HUDEP-2 (cell line): ENCODE measurements at regions not wholly inside any gene's neighbourhood (a gene's known extent, or its start where the extent isn't known, plus 50 kb on each side); places are given as distances from the start of the nearest gene placed in this dataset.

Experiments
- DNase-seq, 76 experiments: peaks; one replicate each; lab custom pipeline; 2025; ENCODE audit not compliant: unreplicated experiment in 76 of 76; lab: John Stamatoyannopoulos, UW

DNA sequence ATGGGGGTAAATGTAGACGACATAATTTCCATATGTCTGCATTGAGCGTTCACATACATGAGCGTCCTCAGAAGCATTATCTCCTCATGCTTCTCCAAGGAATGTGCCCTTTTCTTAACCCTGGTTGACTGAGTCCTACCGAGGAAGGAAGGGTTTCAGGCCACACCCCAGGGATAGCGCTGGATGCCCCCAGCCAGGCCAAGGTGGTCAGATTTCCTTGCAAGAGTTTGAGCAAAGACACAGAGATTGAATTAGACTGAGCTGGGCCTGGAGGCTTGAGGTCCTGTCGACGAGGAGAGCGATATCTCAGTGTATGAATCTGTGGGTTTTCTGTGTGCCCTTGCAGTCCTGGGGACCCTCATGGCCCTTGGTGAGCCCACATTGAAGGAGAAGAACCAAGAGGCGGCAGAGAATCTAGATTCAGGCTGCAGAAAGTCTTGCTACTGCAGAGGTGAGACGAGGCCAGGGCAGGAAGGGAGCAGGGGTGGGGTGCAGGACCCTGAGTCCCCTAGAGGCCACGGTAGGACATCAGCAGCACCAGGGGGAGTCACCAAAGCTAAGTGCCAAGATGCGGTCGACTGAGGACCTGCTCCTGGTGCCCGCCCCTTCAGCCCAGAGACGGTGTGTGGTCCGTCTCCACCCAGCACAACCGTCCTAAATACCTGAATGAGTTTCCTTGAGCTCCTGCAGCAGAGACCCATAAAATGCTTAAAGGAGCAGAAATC is 94.7 kb upstream of the DIO3 start:
- DNase-seq, result no peak

- DNase-seq, result no peak
These were observed 93.9 kb upstream of the DIO3 start for GRCh38 chr14:101467181-101467926.

- DNase-seq, result no peak
These were observed 91.7 kb upstream of the DIO3 start for GRCh38 chr14:101469382-101470247.

GRCh38 chr14:101470266-101470665 is 91.0 kb upstream of the DIO3 start:
- DNase-seq, result no peak

- no peak for DNase-seq
These were observed 89.4 kb upstream of the DIO3 start for GRCh38 chr14:101471723-101472517.

- no peak for DNase-seq
These were observed 88.8 kb upstream of the DIO3 start for GRCh38 chr14:101472518-101472849.

DNA sequence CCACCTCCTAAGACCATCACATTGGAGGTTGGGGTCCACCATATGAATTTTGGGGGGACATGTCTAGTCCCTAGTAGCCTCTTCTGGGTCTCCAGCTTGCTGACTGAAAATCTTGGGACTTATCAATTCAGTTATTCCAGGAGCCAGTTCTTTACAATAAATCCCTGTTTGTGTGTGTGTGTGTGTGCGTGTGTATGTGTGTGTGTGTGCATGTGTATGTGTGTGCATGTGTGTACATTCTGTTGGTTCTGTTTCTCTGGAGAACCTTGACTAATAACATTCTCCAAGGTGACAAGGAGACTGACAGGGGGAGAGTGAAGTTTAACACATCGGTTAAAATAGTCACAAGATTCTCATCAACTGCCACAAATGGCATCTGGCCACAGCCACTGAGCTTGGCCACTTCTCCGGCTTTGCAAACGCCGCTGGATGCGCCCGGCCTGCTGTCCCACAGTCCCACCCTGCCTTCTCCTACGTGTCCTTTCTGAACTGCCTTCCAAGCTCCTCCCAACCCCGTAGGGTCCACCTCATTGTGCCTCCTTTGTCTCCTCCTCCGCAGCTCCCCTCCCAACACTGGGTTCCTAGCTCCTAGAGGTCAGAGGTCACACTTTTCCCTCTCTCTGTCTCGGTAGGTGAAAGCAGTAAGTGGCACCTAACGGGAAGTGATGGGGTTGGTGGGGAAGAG is 88.1 kb upstream of the DIO3 start:
- no peak for DNase-seq

DNA sequence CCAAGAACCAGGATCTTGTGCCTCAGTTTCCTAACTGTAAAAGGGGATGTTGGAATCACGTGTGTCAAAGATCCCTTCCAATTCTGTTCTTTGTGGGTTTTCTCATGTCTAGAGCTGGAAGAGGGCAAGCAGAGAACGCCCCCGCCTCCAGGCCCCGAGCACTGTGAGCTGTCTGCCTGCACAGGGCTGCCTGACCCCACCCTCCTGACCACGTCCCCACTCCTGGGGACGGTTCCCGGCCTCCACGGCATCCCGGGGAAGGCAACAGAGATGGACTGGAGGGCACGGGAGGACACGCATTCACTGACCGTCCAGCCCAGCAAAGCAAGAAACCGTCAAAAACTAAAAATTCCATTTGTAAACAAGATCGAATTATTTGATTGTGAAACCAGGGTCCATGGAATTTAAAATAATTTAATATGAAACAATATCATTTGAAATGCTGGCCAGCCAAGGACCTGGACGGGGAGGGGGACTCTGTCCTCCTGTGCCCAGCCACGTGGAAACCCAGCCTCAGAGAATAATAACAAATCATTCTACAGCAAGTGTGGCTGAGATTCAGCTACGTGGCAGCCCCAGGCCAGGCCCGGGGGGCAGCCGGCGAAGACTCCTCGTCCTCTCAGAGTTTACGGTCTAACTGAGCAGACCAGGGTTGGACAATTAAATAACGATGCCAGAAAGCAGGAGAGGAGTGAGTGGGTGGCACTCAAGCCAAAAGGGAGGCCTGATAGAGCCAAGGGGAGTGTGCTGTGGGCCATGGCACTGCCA is 87.3 kb upstream of the DIO3 start:
- no peak for DNase-seq

- DNase-seq, result no peak
These were observed 86.5 kb upstream of the DIO3 start for GRCh38 chr14:101474563-101475455.

- DNase-seq, result no peak
These were observed 85.6 kb upstream of the DIO3 start for GRCh38 chr14:101475456-101476257.

DNA sequence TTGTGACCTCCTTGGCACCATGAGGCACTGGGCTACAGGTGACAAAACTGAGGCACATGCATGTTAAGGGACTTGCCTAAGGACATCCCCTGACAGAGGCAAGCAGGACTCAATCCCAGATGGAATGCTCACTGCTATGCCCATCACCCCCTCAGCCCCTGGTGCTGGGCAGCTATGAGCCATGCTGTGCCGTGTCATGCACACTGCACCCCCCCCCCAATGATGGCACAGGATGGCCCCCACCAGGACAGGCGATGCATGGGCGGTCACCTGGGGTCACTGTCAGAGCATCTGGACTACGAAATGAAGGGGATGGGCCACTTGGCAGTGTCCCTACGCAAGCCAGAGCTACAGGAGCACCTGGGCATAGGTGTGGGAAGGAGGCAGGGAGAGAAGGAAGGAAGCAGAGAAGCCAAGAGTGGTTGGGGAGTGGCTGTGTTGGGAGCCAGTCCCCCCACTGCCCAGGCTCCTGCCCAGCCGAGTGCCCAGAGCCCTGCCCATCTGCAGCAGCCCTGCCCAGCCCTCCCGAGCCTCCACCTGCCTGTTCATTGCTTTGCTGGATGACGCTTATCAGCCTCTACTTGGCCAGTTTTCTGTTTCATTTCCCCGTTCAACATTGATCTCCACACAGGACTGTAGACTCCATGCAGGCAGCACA is 84.9 kb upstream of the DIO3 start:
- DNase-seq, result no peak

- DNase-seq, result no peak
These were observed 84.3 kb upstream of the DIO3 start for GRCh38 chr14:101476916-101477553.

GRCh38 chr14:101477648-101478047 is 83.6 kb upstream of the DIO3 start:
- no peak for DNase-seq

DNA sequence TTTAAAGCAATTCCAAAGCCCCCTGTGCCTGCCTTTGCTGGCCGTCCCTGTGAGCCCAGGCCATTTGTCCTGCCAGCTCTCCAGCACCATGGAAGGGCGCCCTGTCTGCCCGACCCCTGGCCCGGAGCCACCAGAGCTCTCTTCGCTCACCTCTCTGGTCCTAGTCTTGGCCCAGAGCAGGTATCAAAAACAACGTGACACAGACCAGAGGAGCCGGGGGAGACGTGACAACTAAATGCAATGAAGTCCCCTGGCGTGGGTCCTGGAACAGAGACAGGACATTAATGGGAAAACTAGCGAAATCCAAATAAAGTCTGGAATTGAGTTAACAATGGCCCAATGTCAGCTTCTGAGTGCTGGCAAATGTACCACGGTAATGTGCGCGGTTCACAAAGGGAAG is 83.2 kb upstream of the DIO3 start:
- no peak for DNase-seq

DNA sequence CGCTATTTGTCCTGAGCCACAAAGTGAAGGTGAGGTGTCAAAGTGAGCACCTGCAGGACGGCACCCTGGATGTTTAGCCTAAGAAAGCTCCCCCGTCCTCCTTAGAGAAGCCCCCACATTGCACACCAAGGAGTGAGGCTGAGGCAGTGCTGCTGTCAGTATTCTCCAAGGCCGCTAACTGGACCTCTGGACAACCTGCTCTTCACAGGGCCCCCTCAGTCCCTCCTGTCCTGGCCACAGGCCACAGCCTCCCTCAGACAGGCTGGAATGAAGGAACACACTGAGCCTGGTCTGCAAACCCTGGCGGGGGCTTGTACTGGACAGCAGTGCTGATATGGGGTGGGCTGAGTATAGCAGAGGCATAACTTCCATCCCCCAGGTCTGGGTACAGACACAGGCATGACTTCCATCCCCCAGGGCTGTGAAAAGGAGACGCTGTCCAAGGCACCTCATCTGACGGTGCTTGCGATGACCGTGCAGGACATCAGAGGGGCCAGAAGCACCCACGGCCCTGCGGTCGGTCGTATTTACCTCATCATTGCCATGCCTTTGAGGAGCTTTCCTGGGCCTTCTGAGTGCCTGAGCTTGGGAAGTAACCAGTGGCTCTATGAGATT is 82.4 kb upstream of the DIO3 start:
- no peak for DNase-seq

- DNase-seq, result no peak
These were observed 81.1 kb upstream of the DIO3 start for GRCh38 chr14:101480022-101480746.
